GM19023 (cell line): ENCODE measurements at regions not wholly inside any gene's neighbourhood (a gene's known extent, or its start where the extent isn't known, plus 50 kb on each side); places are given as distances from the start of the nearest gene placed in this dataset.
"Not testable (repeated sequence)": the region's sequence is repeated elsewhere in the genome, so short reads cannot be mapped to it uniquely, and the experiment has no call there.

Experiments
- ATAC-seq: cut with Tn5 transposase; IDR thresholded peaks from one replicate; pipeline ENCODE4 v1.9.1; 2021; ENCODE audit warnings: mild to moderate bottlenecking, moderate library complexity; ENCODE audit not compliant: unreplicated experiment

GRCh38 chr9:7313389-7313788 lies 486.2 kb downstream of the DMAC1 start:
- no peak for ATAC-seq

DNA sequence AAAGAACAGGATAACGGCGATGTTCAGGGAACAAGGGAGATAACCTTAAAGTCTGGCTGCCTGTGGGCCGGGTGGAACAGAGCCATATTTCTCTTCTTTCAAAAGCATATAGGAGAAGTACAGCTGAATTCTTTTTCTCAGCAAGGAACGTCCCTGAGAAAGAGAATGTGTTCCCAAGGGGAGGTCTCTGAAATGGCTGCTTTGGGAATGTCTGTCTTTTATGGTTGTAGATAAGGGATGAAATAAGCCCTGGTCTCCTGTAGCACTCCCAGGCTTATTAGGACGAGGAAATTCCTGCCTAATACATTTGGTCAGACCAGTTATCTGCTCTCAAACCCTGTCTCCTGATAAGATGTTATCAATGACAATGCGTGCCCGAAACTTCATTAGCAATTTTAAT lies 490.5 kb downstream of the DMAC1 start:
- not testable (repeated sequence) for ATAC-seq

DNA sequence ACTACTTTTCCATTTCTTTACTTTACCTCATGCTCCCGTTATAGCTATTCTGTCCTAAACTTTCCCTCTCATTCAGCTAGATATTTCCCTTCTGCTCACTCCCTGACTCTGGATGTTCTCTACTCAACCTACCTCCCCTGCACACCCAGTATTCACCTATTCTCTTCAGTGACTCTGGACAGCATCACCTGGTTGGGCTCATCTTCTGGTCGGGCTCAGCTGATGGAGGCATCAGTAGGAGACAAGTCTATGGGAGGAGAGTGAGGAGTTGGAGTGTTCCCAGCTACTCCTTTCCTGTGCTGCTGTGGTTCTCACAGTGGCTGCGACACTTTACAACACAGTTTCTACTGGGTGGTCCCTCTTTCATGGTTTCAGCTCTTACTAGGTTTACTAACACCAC lies 493.9 kb downstream of the DMAC1 start:
- ATAC-seq = no peak

GRCh38 chr9:7304627-7304995 lies 495.0 kb downstream of the DMAC1 start:
- ATAC-seq = no peak

DNA sequence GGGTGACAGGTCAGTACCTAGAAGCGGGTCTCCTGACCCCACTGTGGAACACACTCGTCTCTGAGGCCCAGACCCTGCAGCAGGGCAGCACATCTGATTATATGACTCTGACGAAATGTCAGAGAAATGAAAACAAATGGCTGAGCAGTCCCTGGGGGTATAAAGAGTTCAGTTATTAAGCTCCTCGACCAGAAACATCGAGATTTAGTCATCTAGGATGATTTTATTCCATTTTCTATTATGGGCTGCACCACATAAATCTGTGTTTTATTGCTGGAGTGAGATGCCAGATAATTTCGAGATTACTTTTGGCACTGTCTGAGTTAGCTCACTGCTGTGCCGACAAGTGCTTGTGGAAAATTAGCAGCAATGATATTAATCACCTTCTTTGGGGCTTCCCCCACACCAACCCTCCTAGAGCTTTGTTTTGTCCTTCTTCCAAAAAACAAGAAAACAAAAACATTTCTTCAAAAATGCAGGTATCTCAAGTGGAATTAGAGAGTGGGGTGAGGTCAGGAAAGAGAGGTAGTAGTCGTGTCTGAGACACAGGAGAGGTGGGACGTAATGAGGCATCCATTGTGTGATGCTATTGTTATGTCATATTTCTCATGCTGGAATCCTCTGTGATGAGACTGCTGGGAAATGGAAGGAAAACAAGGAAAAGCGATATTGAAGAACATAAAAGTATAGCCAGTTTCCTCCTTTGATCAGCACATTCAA lies 495.5 kb downstream of the DMAC1 start:
- no peak for ATAC-seq

DNA sequence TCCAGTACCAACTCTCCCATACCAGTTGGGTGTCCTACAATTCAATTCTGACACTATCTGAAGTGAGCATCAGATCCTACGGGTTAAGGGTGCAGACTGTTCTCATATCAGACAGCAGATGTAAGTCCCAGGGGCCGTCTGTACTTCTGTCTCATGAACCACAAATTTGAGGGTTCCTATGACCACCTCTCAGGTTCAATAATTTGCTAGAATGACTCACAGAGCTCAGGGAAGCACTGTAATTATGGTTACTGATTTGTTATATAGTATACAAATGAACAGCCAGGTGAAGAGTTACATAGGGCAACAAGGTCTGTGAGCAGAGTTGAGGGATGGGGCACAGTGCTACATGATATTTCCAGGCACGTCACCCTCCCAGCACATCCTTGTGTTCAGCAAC lies 499.1 kb downstream of the DMAC1 start:
- no peak for ATAC-seq

DNA sequence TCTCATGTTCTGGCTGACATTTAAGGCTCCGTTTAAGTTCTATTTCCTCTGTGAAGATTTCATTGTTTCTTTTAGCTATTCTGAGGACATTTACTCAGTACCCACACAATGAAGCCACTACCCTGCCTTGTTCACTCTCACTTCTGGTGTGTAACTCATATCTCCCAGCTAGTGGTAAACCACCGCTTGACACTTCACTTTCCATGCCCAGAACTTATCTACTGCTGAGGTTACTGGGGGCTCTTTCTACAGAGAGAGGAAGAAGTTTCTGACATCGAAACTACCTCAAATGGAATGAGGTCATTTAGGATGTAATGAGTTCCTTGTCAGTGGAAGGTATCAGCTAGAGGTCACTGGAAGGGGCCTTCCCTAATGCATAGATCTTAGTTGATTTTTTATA lies 501.5 kb downstream of the DMAC1 start:
- ATAC-seq = peak; percentile 98

DNA sequence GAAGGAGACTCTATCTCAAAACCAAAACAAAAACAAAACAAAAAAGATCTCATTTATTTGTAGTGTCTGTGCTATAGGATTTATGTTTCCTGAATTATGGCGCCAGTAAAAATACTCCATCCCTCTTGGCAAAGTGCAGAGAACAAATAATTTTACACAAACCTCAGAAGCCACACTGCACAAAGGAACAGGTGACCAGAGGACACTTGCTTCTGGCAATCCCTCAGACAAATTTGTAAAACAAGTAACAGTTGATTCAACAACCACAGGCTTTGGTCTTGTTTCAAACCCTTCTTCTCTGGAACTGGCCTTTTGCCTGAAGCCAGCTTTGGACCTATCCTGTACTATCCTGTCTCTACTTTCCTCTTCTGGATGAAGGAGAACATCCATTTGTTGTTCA lies 502.1 kb downstream of the DMAC1 start:
- ATAC-seq = no peak

GRCh38 chr9:7293091-7293490 lies 506.5 kb downstream of the DMAC1 start:
- no peak for ATAC-seq

GRCh38 chr9:7289773-7290172 lies 509.8 kb downstream of the DMAC1 start:
- no peak for ATAC-seq

DNA sequence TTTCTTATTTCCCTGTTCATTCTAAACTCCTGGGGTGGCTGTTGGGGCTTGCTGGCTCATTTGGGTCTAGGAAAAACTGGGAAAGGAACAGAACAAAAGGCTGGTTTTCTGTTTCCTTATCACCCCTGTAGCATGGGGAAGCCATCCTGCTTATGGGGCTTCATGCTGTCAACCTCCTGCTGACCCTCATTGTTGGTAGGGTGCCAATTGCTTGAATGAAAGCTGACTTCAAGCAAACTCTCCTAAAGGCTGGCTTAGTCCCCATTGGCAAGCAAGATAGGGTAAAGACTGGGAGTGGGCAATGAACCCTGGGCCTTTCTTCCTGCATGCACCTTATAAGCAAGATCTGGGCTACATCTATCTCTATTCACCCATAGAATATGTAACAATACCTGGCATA lies 511.6 kb downstream of the DMAC1 start:
- no peak for ATAC-seq

- ATAC-seq = no peak
Measured at GRCh38 chr9:7287065-7287464, 512.5 kb downstream of the DMAC1 start.

DNA sequence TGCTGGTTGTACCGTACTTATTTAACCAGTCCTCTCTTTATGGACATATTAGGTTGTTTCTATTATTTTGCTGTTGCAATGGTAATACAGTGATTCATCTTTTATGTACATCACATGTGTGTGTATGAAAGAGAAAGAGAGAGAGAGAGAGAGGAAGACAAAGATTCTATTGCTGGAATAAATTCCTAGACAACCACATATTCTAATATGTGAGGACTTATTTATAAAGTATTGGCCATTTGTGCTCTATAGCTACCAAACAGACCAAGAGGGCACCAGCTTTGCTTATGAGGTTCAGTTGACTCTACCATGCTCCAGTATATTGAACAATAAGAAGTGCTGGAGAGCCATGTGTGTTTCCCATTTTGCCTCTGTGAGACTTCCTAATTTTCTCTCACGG lies 513.5 kb downstream of the DMAC1 start:
- ATAC-seq = no peak

DNA sequence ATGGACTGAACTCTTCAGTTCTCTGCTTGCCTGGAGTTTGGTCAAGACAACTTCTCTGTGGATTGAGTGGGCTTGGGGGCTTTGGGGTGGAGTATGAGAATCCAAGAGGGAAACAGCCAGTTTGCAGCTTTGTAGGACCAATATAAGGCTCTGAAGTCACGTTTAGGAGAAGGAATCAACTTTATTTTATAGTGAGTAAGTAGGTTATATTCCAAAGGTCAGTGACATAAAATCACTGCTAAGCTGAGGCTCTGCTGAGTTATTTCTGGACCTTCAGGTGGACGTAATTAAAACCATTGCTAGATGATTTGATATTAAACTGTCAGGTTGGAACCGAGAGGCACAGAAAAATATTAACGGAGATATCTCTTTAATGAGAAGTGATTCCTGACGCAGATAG lies 514.4 kb downstream of the DMAC1 start:
- no peak for ATAC-seq

DNA sequence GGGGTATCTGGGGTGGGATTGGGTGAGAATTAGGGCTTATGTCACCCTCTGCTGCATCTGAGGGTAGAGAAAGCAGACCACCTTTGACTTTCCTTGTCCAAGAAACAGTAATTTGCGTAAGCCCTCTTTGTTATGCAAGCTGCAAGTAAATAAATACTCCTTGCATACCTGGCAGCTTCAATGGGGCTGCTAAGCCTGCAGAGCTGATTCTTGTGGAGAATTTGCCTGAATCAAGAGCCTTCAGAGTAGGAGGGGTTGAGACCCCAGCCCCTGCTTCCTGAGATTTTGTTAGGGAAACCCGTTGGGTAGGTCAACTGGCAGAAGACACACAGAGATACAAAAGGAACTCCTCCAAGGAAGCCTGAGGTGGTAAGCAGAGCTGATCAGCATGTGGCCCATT lies 515.1 kb downstream of the DMAC1 start:
- no peak for ATAC-seq

GRCh38 chr9:7284117-7284516 lies 515.5 kb downstream of the DMAC1 start:
- ATAC-seq = no peak

GRCh38 chr9:7273575-7273974 lies 515.8 kb downstream of the KDM4C start:
- no peak for ATAC-seq

DNA sequence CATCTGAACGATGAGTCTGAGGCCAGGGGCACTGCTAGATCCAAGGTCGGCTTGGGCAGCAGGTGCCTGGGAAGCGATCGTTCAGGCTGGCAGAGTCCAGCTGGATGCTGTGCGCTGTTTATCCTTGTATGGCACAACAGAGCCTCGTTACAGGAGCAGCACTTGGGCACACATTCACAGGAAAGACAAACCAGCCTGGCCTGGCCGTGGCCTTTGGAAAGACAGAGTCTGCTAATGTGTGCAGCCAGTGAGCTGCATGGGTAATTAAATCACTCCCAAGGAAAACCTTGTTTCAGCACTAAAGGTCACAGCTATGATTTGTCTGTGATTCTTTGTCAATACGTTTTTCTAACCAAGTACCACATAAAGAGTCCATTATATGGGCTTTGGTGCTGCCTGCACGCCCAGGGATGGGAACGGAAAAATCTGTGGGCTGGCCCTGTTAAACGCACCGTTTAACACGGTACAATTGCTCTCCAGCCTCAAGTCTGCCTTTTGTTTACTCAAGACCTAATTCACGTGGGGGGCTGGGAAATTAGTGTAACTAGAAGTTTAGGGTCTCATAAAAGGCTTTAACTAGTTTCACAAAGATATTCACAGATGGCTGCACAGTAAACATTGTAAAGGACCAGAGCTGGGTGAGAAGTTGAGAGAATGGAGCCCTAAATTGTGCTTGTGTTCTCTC lies 509.3 kb downstream of the KDM4C start:
- ATAC-seq = no peak

DNA sequence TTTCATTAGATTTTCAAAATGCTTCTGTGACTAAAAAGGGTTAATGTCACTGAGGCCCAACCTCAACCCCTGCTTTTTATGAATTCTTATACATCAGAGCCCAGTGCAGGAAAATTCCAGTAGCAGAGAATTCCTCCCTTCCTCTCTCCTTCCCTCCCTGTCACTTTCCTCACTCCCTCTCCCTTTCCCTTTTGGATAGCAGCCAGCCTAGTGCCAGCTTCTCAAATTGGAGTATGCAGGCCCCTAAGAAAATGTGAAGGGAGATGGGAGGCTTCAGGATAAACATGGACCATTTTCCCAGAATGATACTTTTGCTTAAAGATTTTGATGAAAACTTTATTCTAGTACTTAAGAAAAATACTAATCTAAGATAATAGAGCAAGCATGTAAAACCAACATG lies 507.4 kb downstream of the KDM4C start:
- ATAC-seq = no peak

DNA sequence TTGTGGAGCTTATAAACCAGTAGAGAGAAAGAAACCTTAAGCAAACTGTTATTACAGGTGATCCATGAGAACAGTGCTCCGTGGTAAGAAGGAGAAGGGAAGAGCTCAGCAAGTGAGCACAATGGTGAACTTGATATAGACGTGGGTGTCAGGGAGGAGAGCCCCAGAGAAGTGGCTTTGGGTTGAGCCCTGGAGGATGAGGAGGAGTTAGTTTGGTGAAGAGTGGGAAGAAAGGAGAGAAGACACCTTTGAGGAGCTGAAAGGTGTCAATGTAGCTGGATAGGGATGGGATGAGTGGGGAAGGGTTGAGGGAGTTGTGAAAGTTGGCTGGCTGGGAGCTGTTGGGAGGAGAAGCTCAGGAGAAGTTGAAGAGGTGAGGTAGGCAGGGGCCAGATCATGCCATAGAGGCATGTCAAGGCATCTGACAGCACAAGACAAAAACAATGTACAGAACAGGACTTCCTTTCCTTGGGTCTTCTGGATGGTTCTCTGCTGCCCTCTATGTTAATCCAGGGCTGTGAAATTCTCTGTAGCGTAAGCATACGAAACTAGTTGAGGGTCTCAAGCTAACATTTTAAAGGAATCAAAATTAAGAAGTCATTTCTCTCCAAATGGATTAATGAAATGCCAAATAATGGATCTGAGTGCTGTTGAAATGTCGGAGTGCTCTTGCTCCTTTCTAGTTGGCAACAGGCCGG lies 501.9 kb downstream of the KDM4C start:
- no peak for ATAC-seq

GRCh38 chr9:7258688-7259396 lies 501.1 kb downstream of the KDM4C start:
- no peak for ATAC-seq
